ENCODE measurements at regions not wholly inside any gene's neighbourhood (a gene's known extent, or its start where the extent isn't known, plus 50 kb on each side); places are given as distances from the start of the nearest gene placed in this dataset.
A peak's percentile ranks its signal among the peaks of the same experiment; 100 is the strongest.

DNA sequence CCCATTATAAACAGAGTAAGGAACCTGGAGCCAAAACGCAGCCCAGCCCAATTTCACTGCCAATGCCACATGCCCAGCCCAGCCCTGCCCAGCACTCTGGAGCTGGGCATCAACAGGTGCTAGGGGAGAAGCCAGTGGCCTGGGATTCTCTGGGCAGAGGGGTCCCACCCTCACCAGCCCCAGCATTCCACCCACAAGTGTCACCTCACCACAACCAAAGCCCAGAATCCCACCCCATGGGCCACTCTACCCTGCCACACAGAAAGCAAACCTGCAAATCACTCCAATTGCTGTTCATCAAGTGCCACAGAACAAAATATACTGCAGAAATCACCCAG, 102.5 kb upstream of the CDH5 start:
- Histone ChIP-seq H3K36me3 (no peaks in the 10 kb centered on the region), H3K4me1 (no peaks in the 10 kb centered on the region), H3K27ac (no peak overlapping the region), H3K4me3 (no peak overlapping the region), H3K9me3 (no peaks in the 10 kb centered on the region), H3K27me3 (no peaks in the 10 kb centered on the region)
- TF ChIP-seq, protein P1, sequence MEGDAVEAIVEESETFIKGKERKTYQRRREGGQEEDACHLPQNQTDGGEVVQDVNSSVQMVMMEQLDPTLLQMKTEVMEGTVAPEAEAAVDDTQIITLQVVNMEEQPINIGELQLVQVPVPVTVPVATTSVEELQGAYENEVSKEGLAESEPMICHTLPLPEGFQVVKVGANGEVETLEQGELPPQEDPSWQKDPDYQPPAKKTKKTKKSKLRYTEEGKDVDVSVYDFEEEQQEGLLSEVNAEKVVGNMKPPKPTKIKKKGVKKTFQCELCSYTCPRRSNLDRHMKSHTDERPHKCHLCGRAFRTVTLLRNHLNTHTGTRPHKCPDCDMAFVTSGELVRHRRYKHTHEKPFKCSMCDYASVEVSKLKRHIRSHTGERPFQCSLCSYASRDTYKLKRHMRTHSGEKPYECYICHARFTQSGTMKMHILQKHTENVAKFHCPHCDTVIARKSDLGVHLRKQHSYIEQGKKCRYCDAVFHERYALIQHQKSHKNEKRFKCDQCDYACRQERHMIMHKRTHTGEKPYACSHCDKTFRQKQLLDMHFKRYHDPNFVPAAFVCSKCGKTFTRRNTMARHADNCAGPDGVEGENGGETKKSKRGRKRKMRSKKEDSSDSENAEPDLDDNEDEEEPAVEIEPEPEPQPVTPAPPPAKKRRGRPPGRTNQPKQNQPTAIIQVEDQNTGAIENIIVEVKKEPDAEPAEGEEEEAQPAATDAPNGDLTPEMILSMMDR (IDR thresholded peaks at IDR 0.05) = no peak
- TF ChIP-seq POLR2A (IDR thresholded peaks at IDR 0.05) = no peak
- no peak for DNase-seq

- Histone ChIP-seq H3K4me3 (no peak overlapping the region), H3K27me3 (no peaks in the 10 kb centered on the region), H3K36me3 (no peaks in the 10 kb centered on the region), H3K27ac (no peak overlapping the region), H3K9me3 (no peaks in the 10 kb centered on the region), H3K4me1 (no peaks in the 10 kb centered on the region)
- DNase-seq = no peak
- TF ChIP-seq, protein P1 (IDR thresholded peaks at IDR 0.05) = no peak
- TF ChIP-seq POLR2A (IDR thresholded peaks at IDR 0.05) = no peak
These were observed 103.1 kb upstream of the CDH5 start for GRCh38 chr16:66263168-66263972.

GRCh38 chr16:66262253-66263167, 104.0 kb upstream of the CDH5 start:
- TF ChIP-seq, protein P1 (IDR thresholded peaks at IDR 0.05) = no peak
- no peak for TF ChIP-seq POLR2A (IDR thresholded peaks at IDR 0.05)
- Histone ChIP-seq H3K27ac (no peak overlapping the region), H3K27me3 (no peaks in the 10 kb centered on the region), H3K4me1 (no peaks in the 10 kb centered on the region), H3K36me3 (no peaks in the 10 kb centered on the region), H3K9me3 (no peaks in the 10 kb centered on the region), H3K4me3 (no peak overlapping the region)
- peak in 1 of 3 donors; percentile 8 for DNase-seq

DNA sequence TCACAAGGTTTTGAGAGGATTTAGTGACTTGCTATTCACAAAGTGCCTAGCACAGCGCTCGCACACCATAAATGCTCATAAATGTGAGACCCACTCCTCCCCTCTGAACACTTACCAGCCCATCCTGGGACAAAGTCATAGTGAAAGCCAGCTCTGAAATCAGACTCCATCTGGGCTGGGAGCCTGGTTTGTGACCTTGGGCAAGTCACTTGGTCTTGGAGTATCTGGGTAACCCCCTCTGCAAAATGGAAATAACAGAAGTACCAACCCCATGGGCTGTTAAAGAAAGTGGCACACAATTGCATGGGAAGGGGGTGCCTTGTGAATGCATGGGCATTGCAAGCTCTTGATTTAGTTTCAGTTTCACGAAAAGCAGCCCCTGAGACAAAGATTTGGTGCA, 104.7 kb upstream of the CDH5 start:
- Histone ChIP-seq H3K36me3 (no peaks in the 10 kb centered on the region), H3K4me1 (no peaks in the 10 kb centered on the region), H3K9me3 (no peaks in the 10 kb centered on the region), H3K27ac (no peak overlapping the region), H3K27me3 (no peaks in the 10 kb centered on the region), H3K4me3 (no peak overlapping the region)
- TF ChIP-seq, protein P1 (IDR thresholded peaks at IDR 0.05) = no peak
- TF ChIP-seq POLR2A (IDR thresholded peaks at IDR 0.05) = no peak
- DNase-seq = peak in 1 of 3 donors; percentile 1

- H3K27me3 ChIP-seq = no peaks in the 10 kb centered on the region
- TF ChIP-seq, protein P1 (IDR thresholded peaks at IDR 0.05) = no peak
- TF ChIP-seq POLR2A (IDR thresholded peaks at IDR 0.05) = no peak
- H3K4me1 ChIP-seq = no peaks in the 10 kb centered on the region
- no peak overlapping the region for H3K4me3 ChIP-seq
- H3K27ac ChIP-seq = no peak overlapping the region
- H3K36me3 ChIP-seq = no peaks in the 10 kb centered on the region
- no peaks in the 10 kb centered on the region for H3K9me3 ChIP-seq
- DNase-seq = no peak
These were observed 105.8 kb upstream of the CDH5 start for GRCh38 chr16:66260522-66261254.

Measured in Peyer's patch (tissue), 4 donors.